GM10266 (cell line): ENCODE measurements at regions not wholly inside any gene's neighbourhood (a gene's known extent, or its start where the extent isn't known, plus 50 kb on each side); places are given as distances from the start of the nearest gene placed in this dataset.

Experiments
- DNase-seq: peaks from one replicate; pipeline ENCODE4 v3.0.0; 2012; ENCODE audit errors: extremely low spot score
- TF ChIP-seq, protein P1 (sequence below): IDR thresholded peaks from 2 replicates; pipeline ENCODE4 v1.5.1; 2012; ENCODE audit warnings: mild to moderate bottlenecking, low read depth; ENCODE audit not compliant: control insufficient read depth, insufficient read depth; ENCODE audit errors: missing control alignments

DNA sequence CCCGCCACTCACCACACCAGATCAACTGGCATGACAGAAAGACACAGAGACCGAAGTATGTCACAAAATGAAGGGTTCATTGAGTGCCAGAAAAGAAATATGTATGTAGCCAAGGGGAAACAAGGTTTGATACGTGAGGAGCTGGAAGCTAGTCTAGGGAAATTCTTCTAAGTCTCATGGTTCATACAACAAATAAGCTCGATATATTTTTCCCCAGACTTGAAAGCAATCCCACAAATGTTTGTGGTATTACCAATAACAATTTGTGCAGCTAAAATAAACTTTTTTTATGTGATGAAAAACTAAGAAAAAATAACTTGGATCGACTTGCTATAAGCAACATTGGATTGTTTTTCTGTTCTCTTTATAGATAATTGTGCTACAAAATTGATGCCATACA lies 777.0 kb downstream of the TSN start:
- TF ChIP-seq, protein P1, sequence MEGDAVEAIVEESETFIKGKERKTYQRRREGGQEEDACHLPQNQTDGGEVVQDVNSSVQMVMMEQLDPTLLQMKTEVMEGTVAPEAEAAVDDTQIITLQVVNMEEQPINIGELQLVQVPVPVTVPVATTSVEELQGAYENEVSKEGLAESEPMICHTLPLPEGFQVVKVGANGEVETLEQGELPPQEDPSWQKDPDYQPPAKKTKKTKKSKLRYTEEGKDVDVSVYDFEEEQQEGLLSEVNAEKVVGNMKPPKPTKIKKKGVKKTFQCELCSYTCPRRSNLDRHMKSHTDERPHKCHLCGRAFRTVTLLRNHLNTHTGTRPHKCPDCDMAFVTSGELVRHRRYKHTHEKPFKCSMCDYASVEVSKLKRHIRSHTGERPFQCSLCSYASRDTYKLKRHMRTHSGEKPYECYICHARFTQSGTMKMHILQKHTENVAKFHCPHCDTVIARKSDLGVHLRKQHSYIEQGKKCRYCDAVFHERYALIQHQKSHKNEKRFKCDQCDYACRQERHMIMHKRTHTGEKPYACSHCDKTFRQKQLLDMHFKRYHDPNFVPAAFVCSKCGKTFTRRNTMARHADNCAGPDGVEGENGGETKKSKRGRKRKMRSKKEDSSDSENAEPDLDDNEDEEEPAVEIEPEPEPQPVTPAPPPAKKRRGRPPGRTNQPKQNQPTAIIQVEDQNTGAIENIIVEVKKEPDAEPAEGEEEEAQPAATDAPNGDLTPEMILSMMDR: no peak
- no peak for DNase-seq

DNA sequence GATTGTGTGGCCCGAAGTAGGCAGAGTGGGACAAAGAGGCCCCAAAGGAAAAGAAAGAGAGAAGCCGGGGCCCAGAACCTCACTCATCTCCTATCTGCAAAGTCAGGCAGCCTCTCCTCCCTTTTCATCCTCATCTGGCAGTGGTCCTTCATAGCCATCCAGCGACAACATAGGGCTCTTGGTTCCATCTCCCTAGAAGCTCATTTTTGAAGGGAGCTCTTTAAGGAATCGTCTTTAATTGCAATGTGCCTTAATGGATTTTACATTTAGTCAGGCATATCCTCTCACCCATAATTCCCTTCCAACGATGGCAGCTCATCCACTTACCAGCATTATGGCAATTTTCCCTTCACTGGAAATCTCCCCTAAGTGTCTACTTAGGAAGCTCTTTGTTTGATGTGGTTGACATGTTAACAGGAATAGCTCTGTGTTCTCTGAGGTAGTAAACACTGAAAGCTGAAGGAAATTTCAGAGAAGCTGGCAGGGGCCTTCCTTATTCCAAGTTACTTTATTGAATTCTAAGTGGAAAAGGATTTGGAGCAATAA lies 780.6 kb downstream of the TSN start:
- no peak for DNase-seq
- TF ChIP-seq, protein P1: no peak

DNA sequence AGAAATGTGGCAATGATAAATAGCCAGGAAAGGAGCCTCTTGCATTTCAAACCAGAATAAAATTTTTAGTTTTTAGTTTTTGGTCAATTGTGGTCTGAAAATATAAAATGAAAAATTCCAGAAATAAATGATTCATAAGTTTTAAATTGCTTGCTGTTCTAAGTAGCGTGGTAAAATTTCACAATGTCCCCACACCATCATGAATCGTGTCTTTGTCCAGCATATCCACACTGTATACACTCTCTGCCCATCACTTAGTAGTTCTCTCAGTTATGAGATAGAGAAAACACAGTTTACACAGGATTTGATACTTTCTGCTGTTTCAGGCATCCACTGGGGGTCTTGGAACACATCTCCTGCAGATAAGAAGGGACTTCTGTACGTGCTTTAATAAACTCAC lies 783.9 kb downstream of the TSN start:
- DNase-seq: no peak
- TF ChIP-seq, protein P1: no peak

DNA sequence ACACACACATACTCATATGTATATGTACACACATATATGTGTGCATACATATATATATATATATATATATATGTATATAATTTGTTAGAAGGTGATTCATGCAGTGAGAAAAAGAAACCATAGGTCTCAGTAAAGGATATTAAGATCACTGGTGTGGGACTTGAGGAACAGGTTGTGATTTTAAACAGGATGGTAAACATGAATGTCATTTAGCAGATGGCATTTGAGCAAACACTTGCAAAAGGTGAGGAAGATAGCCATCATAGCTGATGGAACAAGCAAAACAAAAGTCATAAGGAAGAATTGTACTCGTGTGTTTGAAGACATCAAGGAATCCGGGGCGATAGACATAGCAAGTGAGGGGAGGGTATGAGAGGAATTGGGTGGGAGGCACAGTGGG lies 784.5 kb downstream of the TSN start:
- DNase-seq: no peak
- TF ChIP-seq, protein P1: no peak

DNA sequence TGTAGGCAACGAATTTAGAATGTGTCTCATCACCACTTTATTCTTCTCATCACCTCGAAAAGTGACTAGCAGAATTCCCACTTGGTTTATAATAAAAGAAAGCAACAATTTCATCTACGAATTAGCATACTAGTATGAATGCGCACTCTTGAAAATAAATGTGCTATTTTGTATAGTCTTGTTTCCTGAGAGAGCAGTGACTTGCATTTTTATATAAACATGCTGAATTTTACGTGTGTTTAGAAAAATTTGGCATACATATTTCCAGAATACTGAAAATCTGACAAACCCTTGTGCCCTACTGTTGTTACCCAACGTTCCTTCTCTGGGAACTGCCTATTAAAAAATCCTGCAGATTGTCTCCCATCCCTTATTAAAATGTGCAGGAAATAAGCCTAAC lies 786.8 kb downstream of the TSN start:
- DNase-seq: no peak
- TF ChIP-seq, protein P1: no peak

DNA sequence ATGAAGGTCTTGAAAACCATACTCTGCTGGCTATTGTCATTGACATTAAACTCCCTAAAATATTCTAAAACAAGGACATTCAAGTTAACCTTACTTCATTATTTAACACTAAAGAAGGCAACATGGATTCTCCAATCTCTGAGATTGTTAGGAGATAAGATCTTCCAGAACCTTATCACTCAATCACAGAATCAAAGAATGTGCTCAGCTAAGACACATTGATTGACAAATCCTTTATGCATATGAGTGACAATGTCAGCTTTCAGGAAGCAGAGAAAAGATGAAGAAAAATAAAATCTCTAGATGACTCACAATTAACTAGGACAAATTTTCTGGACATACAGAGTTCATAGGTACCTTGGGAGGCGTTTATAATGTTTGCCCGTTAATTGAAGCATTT lies 787.2 kb downstream of the TSN start:
- DNase-seq: no peak
- TF ChIP-seq, protein P1: no peak

DNA sequence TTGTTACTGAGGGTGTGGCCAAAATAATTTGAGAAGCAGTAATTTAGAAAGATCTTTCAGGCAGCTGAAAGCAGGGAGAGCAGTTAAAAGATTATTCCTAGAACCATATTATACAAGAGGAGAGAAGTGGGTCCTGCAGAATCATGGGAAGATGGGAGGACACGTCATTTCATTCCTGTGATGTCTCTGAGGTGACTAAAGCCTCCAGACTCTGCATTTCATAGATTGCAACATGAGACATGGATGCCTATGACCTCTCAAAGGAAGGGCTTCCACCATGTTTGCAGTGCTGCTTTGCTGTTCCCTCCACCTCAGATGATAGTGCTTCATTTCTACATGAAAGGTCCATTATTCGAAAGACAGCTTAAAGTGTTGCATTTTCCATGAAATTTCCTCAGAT lies 788.4 kb downstream of the TSN start:
- DNase-seq: no peak
- TF ChIP-seq, protein P1: no peak

DNA sequence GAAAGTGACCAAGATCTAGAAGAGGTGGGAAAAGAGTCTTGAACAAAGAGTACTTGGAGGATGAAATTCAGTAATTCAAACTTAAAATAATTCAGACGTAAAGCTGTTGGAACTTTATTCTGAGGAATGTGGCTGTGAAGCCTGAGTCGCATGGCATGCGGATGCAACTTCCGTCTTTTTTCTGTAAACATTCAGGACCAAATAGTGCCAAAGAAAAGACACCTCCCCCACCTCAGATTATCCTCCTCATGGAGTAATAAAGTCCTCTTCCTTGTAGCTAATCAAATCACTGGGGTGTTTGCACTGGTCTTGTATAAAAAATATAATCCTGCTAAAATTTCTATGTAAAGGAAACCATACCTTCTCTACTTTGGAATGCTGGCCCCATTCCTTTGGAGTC lies 790.4 kb downstream of the TSN start:
- DNase-seq: no peak
- TF ChIP-seq, protein P1: no peak
